Parathyroid adenoma (tissue), 2 donors: ENCODE measurements at regions not wholly inside any gene's neighbourhood (a gene's known extent, or its start where the extent isn't known, plus 50 kb on each side); places are given as distances from the start of the nearest gene placed in this dataset.

Source experiments
- H2AFZ ChIP-seq: fragments of 300-600 bp; sonication (generic); one replicate; pipeline ENCODE4 v1.7.0; 2017; ENCODE audit warnings: antibody characterized with exemption, mild to moderate bottlenecking
- H3K27ac ChIP-seq: fragments of 300-600 bp; sonication (generic); one replicate; pipeline ENCODE4 v1.7.0; 2017
- H3K27me3 ChIP-seq: fragments of 300-600 bp; sonication (generic); one replicate; pipeline ENCODE4 v1.7.0; 2017; ENCODE audit warnings: low read length; ENCODE audit not compliant: control insufficient read depth, insufficient read depth
- H3K36me3 ChIP-seq: fragments of 300-600 bp; sonication (generic); one replicate; pipeline ENCODE4 v1.7.0; 2017; ENCODE audit warnings: low read length; ENCODE audit not compliant: control insufficient read depth, insufficient read depth
- H3K4me1 ChIP-seq: fragments of 300-600 bp; sonication (generic); one replicate; pipeline ENCODE4 v1.7.0; 2017; ENCODE audit warnings: control low read depth
- H3K4me2 ChIP-seq: fragments of 300-600 bp; sonication (generic); one replicate; pipeline ENCODE4 v1.7.0; 2017; ENCODE audit warnings: low read length
- H3K4me3 ChIP-seq: fragments of 300-600 bp; sonication (generic); one replicate; pipeline ENCODE4 v1.7.0; 2017; ENCODE audit warnings: low read depth, low read length
- H3K79me2 ChIP-seq: fragments of 300-600 bp; sonication (generic); one replicate; pipeline ENCODE4 v1.7.0; 2017; ENCODE audit warnings: control low read depth
- H3K9ac ChIP-seq: fragments of 300-600 bp; sonication (generic); one replicate; pipeline ENCODE4 v1.7.0; 2017; ENCODE audit warnings: mild to moderate bottlenecking
- H3K9me3 ChIP-seq: fragments of 300-600 bp; sonication (generic); one replicate; pipeline ENCODE4 v1.7.0; 2017; ENCODE audit warnings: low read length; ENCODE audit not compliant: control insufficient read depth
- TF ChIP-seq, protein P1 (sequence below): fragments of 300-600 bp; sonication (generic); IDR thresholded peaks from one replicate; pipeline ENCODE4 v1.7.0; 2017; ENCODE audit warnings: antibody characterized with exemption, mild to moderate bottlenecking
- donor health status: primary hyperparathyroidism.

DNA sequence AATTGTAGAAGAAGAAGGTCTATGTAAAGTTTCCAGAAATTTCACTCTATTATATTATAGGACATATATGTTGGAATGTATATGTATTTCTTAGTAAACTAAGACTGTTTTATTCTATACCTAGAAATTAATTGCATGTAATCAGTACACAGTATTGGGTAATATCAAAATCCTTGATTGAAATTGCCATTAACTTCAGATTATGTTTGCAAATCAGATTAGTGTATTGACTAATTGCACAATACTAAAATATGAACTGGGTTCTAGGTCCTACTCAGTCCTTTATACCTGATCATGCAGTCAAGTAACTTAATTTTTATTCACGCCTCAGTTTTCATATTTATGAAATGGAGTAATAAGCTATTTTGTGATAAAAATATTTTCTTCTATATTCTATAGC is 950.3 kb upstream of the ADGRL3 start:
- Histone ChIP-seq H3K27ac (no peak overlapping the region), H3K9ac (no peak overlapping the region), H3K36me3 (no peaks in the 10 kb centered on the region), H3K4me1 (no peaks in the 10 kb centered on the region), H3K4me3 (no peak overlapping the region), H3K27me3 (no peaks in the 10 kb centered on the region), H2AFZ (no peak overlapping the region), H3K79me2 (no peaks in the 10 kb centered on the region), H3K9me3 (no peaks in the 10 kb centered on the region), H3K4me2 (no peak overlapping the region)
- TF ChIP-seq, protein P1, sequence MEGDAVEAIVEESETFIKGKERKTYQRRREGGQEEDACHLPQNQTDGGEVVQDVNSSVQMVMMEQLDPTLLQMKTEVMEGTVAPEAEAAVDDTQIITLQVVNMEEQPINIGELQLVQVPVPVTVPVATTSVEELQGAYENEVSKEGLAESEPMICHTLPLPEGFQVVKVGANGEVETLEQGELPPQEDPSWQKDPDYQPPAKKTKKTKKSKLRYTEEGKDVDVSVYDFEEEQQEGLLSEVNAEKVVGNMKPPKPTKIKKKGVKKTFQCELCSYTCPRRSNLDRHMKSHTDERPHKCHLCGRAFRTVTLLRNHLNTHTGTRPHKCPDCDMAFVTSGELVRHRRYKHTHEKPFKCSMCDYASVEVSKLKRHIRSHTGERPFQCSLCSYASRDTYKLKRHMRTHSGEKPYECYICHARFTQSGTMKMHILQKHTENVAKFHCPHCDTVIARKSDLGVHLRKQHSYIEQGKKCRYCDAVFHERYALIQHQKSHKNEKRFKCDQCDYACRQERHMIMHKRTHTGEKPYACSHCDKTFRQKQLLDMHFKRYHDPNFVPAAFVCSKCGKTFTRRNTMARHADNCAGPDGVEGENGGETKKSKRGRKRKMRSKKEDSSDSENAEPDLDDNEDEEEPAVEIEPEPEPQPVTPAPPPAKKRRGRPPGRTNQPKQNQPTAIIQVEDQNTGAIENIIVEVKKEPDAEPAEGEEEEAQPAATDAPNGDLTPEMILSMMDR = no peak

DNA sequence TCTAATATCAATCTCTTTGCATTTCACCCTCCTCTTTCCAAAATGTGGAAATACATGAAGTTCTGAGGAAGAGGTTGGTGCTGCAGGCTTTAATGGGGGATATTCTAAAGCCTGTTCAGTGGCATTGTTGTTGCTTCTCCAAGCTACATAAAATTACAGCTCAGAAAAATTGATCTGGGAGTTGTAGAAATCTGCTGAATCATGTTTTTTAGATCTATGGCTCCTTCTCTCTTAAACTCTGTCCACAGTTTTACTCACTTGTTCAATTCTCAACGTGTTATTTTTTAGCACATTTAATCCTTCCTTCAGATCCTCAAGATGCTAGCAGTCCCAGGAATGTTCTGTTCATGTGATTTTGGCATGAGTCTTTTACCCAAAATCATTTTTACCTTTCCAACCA is 949.5 kb upstream of the ADGRL3 start:
- no peak overlapping the region for H3K4me3 ChIP-seq

GRCh38 chr4:60259781-60260180 is 940.3 kb upstream of the ADGRL3 start:
- Histone ChIP-seq H3K9ac (no peak overlapping the region), H3K36me3 (no peaks in the 10 kb centered on the region), H2AFZ (no peak overlapping the region), H3K4me2 (no peak overlapping the region), H3K27ac (no peak overlapping the region), H3K79me2 (no peaks in the 10 kb centered on the region), H3K4me1 (no peaks in the 10 kb centered on the region), H3K4me3 (no peak overlapping the region), H3K9me3 (no peaks in the 10 kb centered on the region), H3K27me3 (no peaks in the 10 kb centered on the region)
- TF ChIP-seq, protein P1 = no peak

More for the DNA sequence above, 949.5 kb upstream of the ADGRL3 start:
- no peak overlapping the region for H2AFZ ChIP-seq
- TF ChIP-seq, protein P1 = no peak
- H3K9ac ChIP-seq = no peak overlapping the region
- no peaks in the 10 kb centered on the region for H3K79me2 ChIP-seq
- H3K4me2 ChIP-seq = no peak overlapping the region
- no peaks in the 10 kb centered on the region for H3K9me3 ChIP-seq
- H3K4me1 ChIP-seq = no peaks in the 10 kb centered on the region
- H3K27me3 ChIP-seq = no peaks in the 10 kb centered on the region
- H3K27ac ChIP-seq = no peak overlapping the region
- no peaks in the 10 kb centered on the region for H3K36me3 ChIP-seq

GRCh38 chr4:60266505-60266904 is 933.6 kb upstream of the ADGRL3 start:
- TF ChIP-seq, protein P1 = no peak
- Histone ChIP-seq H3K27ac (no peak overlapping the region), H3K27me3 (no peaks in the 10 kb centered on the region), H2AFZ (no peak overlapping the region), H3K79me2 (no peaks in the 10 kb centered on the region), H3K4me2 (no peak overlapping the region), H3K4me1 (no peaks in the 10 kb centered on the region), H3K36me3 (no peaks in the 10 kb centered on the region), H3K9ac (no peak overlapping the region), H3K4me3 (no peak overlapping the region), H3K9me3 (no peaks in the 10 kb centered on the region)

- Histone ChIP-seq H3K36me3 (no peaks in the 10 kb centered on the region), H3K79me2 (no peaks in the 10 kb centered on the region), H3K4me2 (no peak overlapping the region), H3K27ac (no peak overlapping the region), H3K27me3 (no peaks in the 10 kb centered on the region), H3K4me3 (no peak overlapping the region), H3K9ac (no peak overlapping the region), H2AFZ (no peak overlapping the region), H3K4me1 (no peaks in the 10 kb centered on the region), H3K9me3 (no peaks in the 10 kb centered on the region)
- TF ChIP-seq, protein P1 = no peak
These were observed 903.7 kb upstream of the ADGRL3 start for GRCh38 chr4:60296386-60296785.
